HL-60/S4 (cell line): ENCODE measurements at regions not wholly inside any gene's neighbourhood (a gene's known extent, or its start where the extent isn't known, plus 50 kb on each side); places are given as distances from the start of the nearest gene placed in this dataset.

ENCODE experiments used
- in situ Hi-C: fragments of 300-500 bp; cut with MboI; formaldehyde crosslinking; loops from 2 replicates; pipeline ENCODE4 v1.14.3; 2022; ENCODE audit warnings: low sequenced_read_pairs

- in situ Hi-C loops, result no loop called here
These were observed 304.6 kb upstream of the FOXF1 start for GRCh38 chr16:86205521-86206245.

GRCh38 chr16:86207350-86207749 lies 303.0 kb upstream of the FOXF1 start:
- in situ Hi-C loops, result no loop called here

GRCh38 chr16:86209202-86209601 lies 301.1 kb upstream of the FOXF1 start:
- in situ Hi-C loops, result no loop called here

- in situ Hi-C loops, result no loop called here
These were observed 299.7 kb upstream of the FOXF1 start for GRCh38 chr16:86210403-86211193.

- in situ Hi-C loops, result no loop called here
These were observed 299.1 kb upstream of the FOXF1 start for GRCh38 chr16:86211265-86211664.

- in situ Hi-C loops, result no loop called here
These were observed 298.5 kb upstream of the FOXF1 start for GRCh38 chr16:86211800-86212199.

- in situ Hi-C loops, result no loop called here
These were observed 297.5 kb upstream of the FOXF1 start for GRCh38 chr16:86212706-86213436.

GRCh38 chr16:86213437-86214205 lies 296.7 kb upstream of the FOXF1 start:
- in situ Hi-C loops, result no loop called here

GRCh38 chr16:86214326-86215232 lies 295.7 kb upstream of the FOXF1 start:
- in situ Hi-C loops, result no loop called here

GRCh38 chr16:86215233-86215978 lies 294.9 kb upstream of the FOXF1 start:
- in situ Hi-C loops, result no loop called here

- in situ Hi-C loops, result no loop called here
These were observed 294.2 kb upstream of the FOXF1 start for GRCh38 chr16:86215979-86216585.

- in situ Hi-C loops, result no loop called here
These were observed 293.7 kb upstream of the FOXF1 start for GRCh38 chr16:86216591-86216990.

GRCh38 chr16:86217001-86217890 lies 293.1 kb upstream of the FOXF1 start:
- in situ Hi-C loops, result no loop called here

GRCh38 chr16:86217891-86218270 lies 292.4 kb upstream of the FOXF1 start:
- in situ Hi-C loops, result no loop called here

GRCh38 chr16:86218479-86219170 lies 291.7 kb upstream of the FOXF1 start:
- in situ Hi-C loops, result no loop called here

- in situ Hi-C loops, result no loop called here
These were observed 290.5 kb upstream of the FOXF1 start for GRCh38 chr16:86219655-86220445.
